ENCODE measurements at regions not wholly inside any gene's neighbourhood (a gene's known extent, or its start where the extent isn't known, plus 50 kb on each side); places are given as distances from the start of the nearest gene placed in this dataset.

DNA sequence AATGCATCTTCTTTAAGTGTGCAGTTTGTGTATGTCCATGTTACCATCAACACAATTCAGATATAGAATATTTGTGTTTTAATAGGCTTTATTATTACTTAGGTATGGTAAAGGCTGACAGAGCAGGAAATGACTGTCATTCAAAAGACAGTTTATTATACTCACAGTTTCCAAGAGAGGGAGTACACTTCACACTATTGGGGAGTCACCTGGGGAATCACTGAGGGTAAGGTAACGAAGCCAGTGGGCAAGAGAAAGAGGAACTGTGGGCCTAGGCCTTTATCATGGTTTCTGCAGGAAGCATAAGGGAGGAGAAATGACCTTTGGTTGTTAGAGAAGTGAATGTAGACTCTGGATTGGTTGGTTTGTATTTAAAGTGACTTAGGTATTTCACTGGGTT, 235.1 kb upstream of the HCCS start:
- Histone ChIP-seq H3K79me2 (ENCODE audit: control insufficient read depth, insufficient read depth, low read length) (no peaks in the 10 kb centered on the region), H3K9me1 (replicated peaks; ENCODE audit: control insufficient read depth, extremely low read depth, insufficient read depth, low read length) (no peaks in the 10 kb centered on the region), H3K4me2 (ENCODE audit: insufficient read depth, low read length) (no peak overlapping the region), H2AFZ (ENCODE audit: low read depth, low read length) (no peak overlapping the region), H3K36me3 (ENCODE audit: control insufficient read depth in 2 of 2, extremely low read depth in 1 of 2, insufficient read depth in 2 of 2, low read length in 2 of 2) (no peaks in the 10 kb centered on the region), H3K9me3 (replicated peaks; ENCODE audit: control insufficient read depth, insufficient read depth, low read length) (no peaks in the 10 kb centered on the region), H3K27ac (ENCODE audit: insufficient read depth, low read depth, low read length) (no peak overlapping the region), H3K4me3 (replicated peaks in 1 of 3; ENCODE audit: insufficient read depth in 1 of 3, low read depth in 1 of 3, low read length in 3 of 3) (no peak overlapping the region), H3K9ac (replicated peaks; ENCODE audit: extremely low read depth, insufficient read depth, low read length) (no peak overlapping the region), H3K4me1 (ENCODE audit: control insufficient read depth, extremely low read depth, insufficient read depth, low read length) (no peaks in the 10 kb centered on the region), H4K20me1 (replicated peaks; ENCODE audit: control insufficient read depth, extremely low read depth, insufficient read depth, low read length) (no peaks in the 10 kb centered on the region), H3K27me3 (ENCODE audit: control insufficient read depth in 2 of 2, insufficient read depth in 2 of 2, low read length in 2 of 2) (no peaks in the 10 kb centered on the region)
- FAIRE-seq (no peak), DNase-seq (ENCODE audit: low read depth, low spot score) (no peak)
- ChIA-PET POLR2A (no interaction called here), CTCF (no interaction called here)
- TF ChIP-seq JUN (IDR thresholded peaks at IDR 0.05; ENCODE audit: borderline replicate concordance, insufficient read depth, insufficient read length, low read depth) (no peak), POLR2A (IDR thresholded peaks at IDR 0.05; ENCODE audit: low read depth, low read length) (no peak), FOS (IDR thresholded peaks at IDR 0.05; ENCODE audit: borderline replicate concordance, insufficient read depth, low read length) (no peak), MYC (IDR thresholded peaks at IDR 0.05; ENCODE audit: low read depth, low read length) (no peak), POLR2AphosphoS5 (IDR thresholded peaks at IDR 0.05; ENCODE audit: insufficient read depth, low read depth, low read length) (no peak), EZH2 (IDR thresholded peaks at IDR 0.05; ENCODE audit: borderline replicate concordance, low read depth, low read length, severe bottlenecking) (no peak), GATA2 (IDR thresholded peaks at IDR 0.05; ENCODE audit: insufficient read depth, insufficient read length, low read depth, low read length) (no peak)
- TF ChIP-seq, protein P1, sequence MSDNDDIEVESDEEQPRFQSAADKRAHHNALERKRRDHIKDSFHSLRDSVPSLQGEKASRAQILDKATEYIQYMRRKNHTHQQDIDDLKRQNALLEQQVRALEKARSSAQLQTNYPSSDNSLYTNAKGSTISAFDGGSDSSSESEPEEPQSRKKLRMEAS (IDR thresholded peaks at IDR 0.05; ENCODE audit: insufficient read depth, insufficient read length): no peak
- TF ChIP-seq, protein P2, sequence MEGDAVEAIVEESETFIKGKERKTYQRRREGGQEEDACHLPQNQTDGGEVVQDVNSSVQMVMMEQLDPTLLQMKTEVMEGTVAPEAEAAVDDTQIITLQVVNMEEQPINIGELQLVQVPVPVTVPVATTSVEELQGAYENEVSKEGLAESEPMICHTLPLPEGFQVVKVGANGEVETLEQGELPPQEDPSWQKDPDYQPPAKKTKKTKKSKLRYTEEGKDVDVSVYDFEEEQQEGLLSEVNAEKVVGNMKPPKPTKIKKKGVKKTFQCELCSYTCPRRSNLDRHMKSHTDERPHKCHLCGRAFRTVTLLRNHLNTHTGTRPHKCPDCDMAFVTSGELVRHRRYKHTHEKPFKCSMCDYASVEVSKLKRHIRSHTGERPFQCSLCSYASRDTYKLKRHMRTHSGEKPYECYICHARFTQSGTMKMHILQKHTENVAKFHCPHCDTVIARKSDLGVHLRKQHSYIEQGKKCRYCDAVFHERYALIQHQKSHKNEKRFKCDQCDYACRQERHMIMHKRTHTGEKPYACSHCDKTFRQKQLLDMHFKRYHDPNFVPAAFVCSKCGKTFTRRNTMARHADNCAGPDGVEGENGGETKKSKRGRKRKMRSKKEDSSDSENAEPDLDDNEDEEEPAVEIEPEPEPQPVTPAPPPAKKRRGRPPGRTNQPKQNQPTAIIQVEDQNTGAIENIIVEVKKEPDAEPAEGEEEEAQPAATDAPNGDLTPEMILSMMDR (IDR thresholded peaks at IDR 0.05; ENCODE audit: extremely low read depth in 1 of 2, insufficient read depth in 1 of 2, low read depth in 1 of 2, low read length in 2 of 2): no peak
- BruUV-seq (replicated peaks): no TSS peak
- dilution Hi-C loops (cut with MboI; ENCODE audit: extremely low pct_ligation_motif_present, low sequenced_read_pairs) (no loop called here), intact Hi-C loops (cut with micrococcal nuclease) (no loop called here)

All from endothelial cell of umbilical vein (primary cell).